ENCODE measurements at regions not wholly inside any gene's neighbourhood (a gene's known extent, or its start where the extent isn't known, plus 50 kb on each side); places are given as distances from the start of the nearest gene placed in this dataset.
"Not testable (repeated sequence)": the region's sequence is repeated elsewhere in the genome, so short reads cannot be mapped to it uniquely, and the experiment has no call there.

DNA sequence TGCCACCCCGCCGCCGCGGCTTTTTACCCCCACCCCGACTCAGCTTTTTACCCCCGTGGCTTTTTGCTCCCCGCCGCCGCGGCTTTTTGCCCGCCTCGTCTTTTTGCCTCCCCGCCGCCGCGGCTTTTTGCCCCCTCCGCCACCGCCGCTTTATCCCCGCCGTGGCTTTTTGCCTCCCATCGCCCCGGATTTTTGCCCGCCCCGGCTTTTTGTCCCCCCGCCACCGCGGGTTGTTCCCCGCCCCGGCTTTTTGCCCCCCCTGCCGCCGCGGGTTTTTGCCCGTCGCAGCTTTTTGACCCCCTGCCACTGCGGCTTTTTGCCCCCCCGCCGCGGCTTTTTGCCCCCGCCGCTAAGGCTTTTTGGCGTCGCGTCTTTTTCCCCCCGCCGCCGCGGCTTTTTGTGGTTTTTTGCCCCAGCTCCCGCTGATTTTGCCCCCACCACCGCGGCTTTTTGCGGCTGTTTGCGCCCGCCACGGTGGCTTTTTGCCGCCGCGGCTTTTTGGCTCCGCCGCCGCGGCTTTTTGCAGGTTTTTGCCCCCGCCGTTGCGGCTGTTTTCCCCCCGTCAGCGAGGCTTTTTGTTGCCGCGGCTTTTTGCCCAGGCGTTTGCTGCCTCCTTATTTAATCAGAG is 597.2 kb downstream of the GOLGA6L6 start:
- DNase-seq (ENCODE audit: extremely low read depth, low read depth): no peak

GRCh38 chr15:19943515-19943914 is 598.1 kb downstream of the GOLGA6L6 start:
- no peak for DNase-seq (ENCODE audit: extremely low read depth, low read depth)

DNA sequence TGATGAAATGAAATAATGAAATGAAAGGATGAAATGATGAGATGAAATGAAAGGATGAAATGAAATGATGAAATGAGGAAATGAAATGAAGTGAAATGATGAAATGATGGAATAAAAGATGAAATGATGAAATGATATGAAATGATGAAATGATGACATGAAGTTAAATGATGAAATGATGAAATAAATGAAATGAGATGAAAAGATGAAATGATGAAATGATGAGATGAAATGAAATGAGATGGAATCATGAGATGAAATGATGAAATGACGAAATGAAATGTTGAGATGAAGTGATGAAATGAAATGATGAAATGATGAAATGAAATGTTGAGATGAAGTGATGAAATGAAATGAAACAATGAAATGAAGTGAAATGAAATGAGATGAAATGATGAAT is 638.3 kb downstream of the GOLGA6L6 start:
- DNase-seq (ENCODE audit: extremely low read depth, low read depth): not testable (repeated sequence)

GRCh38 chr15:19902388-19902787 is 639.2 kb downstream of the GOLGA6L6 start:
- DNase-seq (ENCODE audit: extremely low read depth, low read depth): not testable (repeated sequence)

- DNase-seq (ENCODE audit: extremely low read depth, low read depth): not testable (repeated sequence)
These were observed 640.2 kb downstream of the GOLGA6L6 start for GRCh38 chr15:19901414-19901813.

GRCh38 chr15:19899021-19899824 is 642.4 kb downstream of the GOLGA6L6 start:
- DNase-seq (ENCODE audit: extremely low read depth, low read depth): no peak

DNA sequence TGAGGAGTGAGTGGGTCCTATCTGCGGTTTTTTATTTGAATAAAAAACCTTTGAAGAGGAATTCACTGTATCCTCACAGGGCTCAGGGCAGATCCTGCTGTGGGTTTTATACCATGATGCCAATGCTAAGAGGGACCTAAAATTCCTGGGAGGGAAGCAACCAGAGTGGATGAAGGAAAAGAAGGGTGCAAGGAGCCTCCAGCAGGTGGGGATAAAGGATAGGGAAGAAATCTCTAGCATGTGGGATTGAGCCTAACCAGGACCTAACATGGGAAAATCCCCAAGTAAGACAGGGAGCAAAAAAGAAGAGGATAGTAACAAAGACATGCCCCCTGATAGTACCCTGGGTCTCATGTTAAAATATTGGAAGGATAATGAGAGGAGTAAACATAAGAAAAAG is 652.8 kb downstream of the GOLGA6L6 start:
- not testable (repeated sequence) for DNase-seq (ENCODE audit: extremely low read depth, low read depth)

DNA sequence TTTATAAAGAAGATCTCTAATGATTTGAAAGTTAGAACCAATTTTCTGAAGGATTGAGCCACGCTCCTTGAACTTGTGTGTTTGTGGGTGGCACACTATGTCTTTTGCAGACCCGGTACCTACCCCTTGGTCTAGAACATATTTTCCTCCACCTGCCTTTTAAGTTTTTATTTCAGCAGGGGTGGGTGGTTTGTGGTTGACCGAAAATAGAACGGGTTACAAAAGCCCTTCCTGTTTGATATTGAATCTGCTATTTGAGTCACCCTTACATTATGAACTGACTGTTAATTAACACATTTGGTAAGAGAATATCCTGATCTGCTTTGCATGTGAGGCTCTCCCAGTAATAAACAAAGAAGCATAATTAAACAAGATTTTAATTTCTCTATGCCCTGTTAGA is 697.5 kb downstream of the GOLGA6L6 start:
- not testable (repeated sequence) for DNase-seq (ENCODE audit: extremely low read depth, low read depth)

Small RNA genes in the stretch of these regions (small RNA-seq; reads per million reads assigned to genes)
- gene AC138701.2: 0 reads per million in 2 experiments
- gene IGHD1OR15-1A: 0 reads per million in 2 experiments
- gene IGHD2OR15-2A: 0 reads per million in 2 experiments
- gene IGHD3OR15-3A: 0 reads per million in 2 experiments
- 0 reads per million in 2 experiments for gene IGHD4OR15-4A
- gene IGHD5OR15-5A: 0 reads per million in 2 experiments
- gene RN7SL584P: 0 reads per million in 2 experiments
- 0 reads per million in 2 experiments for gene RNU6-978P
